Motor neuron (in vitro differentiated cells): ENCODE measurements at regions not wholly inside any gene's neighbourhood (a gene's known extent, or its start where the extent isn't known, plus 50 kb on each side); places are given as distances from the start of the nearest gene placed in this dataset.

Source experiments
- ATAC-seq, 8 experiments: fragments of 200-7000 bp; cut with Tn5 transposase; replicated peaks in 6 of 8; 2 replicates each; pipeline ENCODE4 v1.8.0; 2021; ENCODE audit warnings: mild to moderate bottlenecking in 8 of 8, moderate library complexity in 8 of 8
- H3K27ac ChIP-seq, 2 donors: fragments of 250-450 bp; sonication (Bioruptor Pico); 2 replicates each; pipeline ENCODE4 v1.9.0; 2021; ENCODE audit warnings: antibody characterized with exemption in 2 of 2, mild to moderate bottlenecking in 2 of 2, moderate library complexity in 1 of 2
- H3K4me1 ChIP-seq, 2 donors: fragments of 250-450 bp; sonication (Bioruptor Pico); replicated peaks in 1 of 2; 2 replicates each; pipeline ENCODE4 v1.6.1; 2021; ENCODE audit warnings: antibody characterized with exemption in 2 of 2, mild to moderate bottlenecking in 2 of 2, moderate library complexity in 1 of 2
- H3K4me3 ChIP-seq, 5 donors: fragments of 250-450 bp; sonication (Bioruptor Pico); 2 replicates each; pipeline ENCODE4 v1.9.0; 2021; ENCODE audit warnings: antibody characterized with exemption in 5 of 5, mild to moderate bottlenecking in 5 of 5, moderate library complexity in 4 of 5
- WGBS, 10 experiments: fragments of 450-650 bp; shearing (Covaris generic); methylation state at CpG; one replicate each; pipeline ENCODE4 v1.0.0; 2022; 5-methylcytosine and 5-hydroxymethylcytosine counted together
- in situ Hi-C, 9 experiments: fragments of 400-800 bp; cut with MboI; loops; one replicate each; pipeline ENCODE4 v1.15.0; 2021; ENCODE audit warnings: low sequenced_read_pairs in 9 of 9, low pct_unique_long_range_greater_than_20kb in 2 of 9; ENCODE audit not compliant: unreplicated experiment in 9 of 9

- H3K4me1 ChIP-seq: peaks cover 3 to 8% of the 10 kb centered on the region in 2 donors
- peak in 5 of 8 experiments; percentile 50 to 85 (median 68) for ATAC-seq
- H3K4me3 ChIP-seq: no peak overlapping the region
- in situ Hi-C loops: no loop called here
- H3K27ac ChIP-seq: no peak overlapping the region
- 22 to 84% (median 56%) methylated on average over 3 to 4 of the region's 4 CpGs for WGBS, 10 experiments
These were observed 1004.9 kb upstream of the NCAM2 start for GRCh38 chr21:19993268-19993667.

- Histone ChIP-seq H3K4me3 (no peak overlapping the region), H3K27ac (no peak overlapping the region), H3K4me1 (peaks cover 3 to 8% of the 10 kb centered on the region in 2 donors)
- in situ Hi-C loops: no loop called here
- WGBS, 10 experiments: 17 to 100% (median 69%) methylated on average over 1 to 6 of the region's 7 CpGs; no CpG with 5 or more reads in 2 of the 10 experiments
- no peak for ATAC-seq
These were observed 1003.0 kb upstream of the NCAM2 start for GRCh38 chr21:19995253-19995652.

GRCh38 chr21:19998453-19998852, 999.8 kb upstream of the NCAM2 start:
- Histone ChIP-seq H3K4me3 (no peak overlapping the region), H3K27ac (no peak overlapping the region), H3K4me1 (peaks cover 0 to 1% of the 10 kb centered on the region in 2 donors)
- in situ Hi-C loops: no loop called here
- WGBS, 10 experiments: 24 to 100% (median 100%) methylated on average over 1 to 4 of the region's 5 CpGs; no CpG with 5 or more reads in 6 of the 10 experiments
- no peak for ATAC-seq

GRCh38 chr21:19999369-20000272, 998.6 kb upstream of the NCAM2 start:
- ATAC-seq: no peak
- in situ Hi-C loops: no loop called here
- H3K4me1 ChIP-seq: peaks cover 4 to 7% of the 10 kb centered on the region in 2 donors
- H3K27ac ChIP-seq: no peak overlapping the region
- H3K4me3 ChIP-seq: no peak overlapping the region
- WGBS, 10 experiments: 40 to 100% (median 77%) methylated on average over 1 to 16 of the region's 23 CpGs

- in situ Hi-C loops: no loop called here
- WGBS, 10 experiments: 0 to 69% (median 42%) methylated on average over 1 to 3 of the region's 3 CpGs; no CpG with 5 or more reads in 1 of the 10 experiments
- Histone ChIP-seq H3K4me3 (no peak overlapping the region), H3K27ac (no peak overlapping the region), H3K4me1 (peaks cover 4 to 9% of the 10 kb centered on the region in 2 donors)
- peak in 5 of 8 experiments; percentile 63 to 78 (median 76) for ATAC-seq
These were observed 993.8 kb upstream of the NCAM2 start for GRCh38 chr21:20004367-20004766.

GRCh38 chr21:20010691-20011200, 987.5 kb upstream of the NCAM2 start:
- WGBS, 10 experiments: 0 to 100% (median 60%) methylated on average over 1 to 4 of the region's 4 CpGs; no CpG with 5 or more reads in 2 of the 10 experiments

GRCh38 chr21:20013851-20014250, 984.4 kb upstream of the NCAM2 start:
- H3K4me3 ChIP-seq: no peak overlapping the region
- WGBS, 10 experiments: 0 to 100% (median 36%) methylated on average over 1 of the region's 1 CpG; no CpG with 5 or more reads in 2 of the 10 experiments
- peaks cover 3 to 17% of the 10 kb centered on the region in 2 donors for H3K4me1 ChIP-seq
- in situ Hi-C loops: no loop called here
- ATAC-seq: peak in 2 of 8 experiments; percentile 35 to 44
- H3K27ac ChIP-seq: no peak overlapping the region

More at GRCh38 chr21:20010691-20011200, 987.5 kb upstream of the NCAM2 start:
- in situ Hi-C loops: no loop called here
- peaks cover 0 to 6% of the 10 kb centered on the region in 2 donors for H3K4me1 ChIP-seq
- no peak overlapping the region for H3K4me3 ChIP-seq
- no peak overlapping the region for H3K27ac ChIP-seq
- ATAC-seq: no peak

GRCh38 chr21:20016435-20017005, 981.7 kb upstream of the NCAM2 start:
- 10 to 57% (median 29%) methylated on average over 4 to 8 of the region's 8 CpGs for WGBS, 10 experiments
- peak in 5 of 8 experiments; percentile 61 to 97 (median 93) for ATAC-seq
- no peak overlapping the region for H3K27ac ChIP-seq
- no peak overlapping the region for H3K4me3 ChIP-seq
- in situ Hi-C loops: no loop called here
- peaks cover 3 to 17% of the 10 kb centered on the region in 2 donors for H3K4me1 ChIP-seq

- 4 to 91% (median 75%) methylated on average over 2 to 6 of the region's 6 CpGs for WGBS, 10 experiments
These were observed 978.2 kb upstream of the NCAM2 start for GRCh38 chr21:20020026-20020425.

GRCh38 chr21:20023193-20023592, 975.0 kb upstream of the NCAM2 start:
- Histone ChIP-seq H3K4me3 (no peak overlapping the region), H3K27ac (no peak overlapping the region), H3K4me1 (no peaks in the 10 kb centered on the region)
- WGBS, 10 experiments: 0 to 100% (median 88%) methylated on average over 1 to 2 of the region's 2 CpGs; no CpG with 5 or more reads in 1 of the 10 experiments
- ATAC-seq: no peak
- in situ Hi-C loops: no loop called here

More at GRCh38 chr21:20020026-20020425, 978.2 kb upstream of the NCAM2 start:
- Histone ChIP-seq H3K27ac (no peak overlapping the region), H3K4me3 (no peak overlapping the region), H3K4me1 (peaks cover 3 to 17% of the 10 kb centered on the region in 2 donors)
- in situ Hi-C loops: no loop called here
- peak in 3 of 8 experiments; percentile 30 to 38 (median 36) for ATAC-seq

- WGBS, 10 experiments: 12 to 100% (median 88%) methylated on average over 1 to 7 of the region's 7 CpGs
- ATAC-seq: no peak
- in situ Hi-C loops: no loop called here
These were observed 973.5 kb upstream of the NCAM2 start for GRCh38 chr21:20024741-20025140.

GRCh38 chr21:20026543-20026942, 971.7 kb upstream of the NCAM2 start:
- 64 to 100% (median 95%) methylated on average over 2 of the region's 2 CpGs; no CpG with 5 or more reads in 3 of the 10 experiments for WGBS, 10 experiments
- H3K4me3 ChIP-seq: no peak overlapping the region
- ATAC-seq: peak in 2 of 8 experiments; percentile 19 to 79
- in situ Hi-C loops: no loop called here
- no peaks in the 10 kb centered on the region for H3K4me1 ChIP-seq
- no peak overlapping the region for H3K27ac ChIP-seq

More at GRCh38 chr21:20024741-20025140, 973.5 kb upstream of the NCAM2 start:
- Histone ChIP-seq H3K4me1 (no peaks in the 10 kb centered on the region), H3K27ac (no peak overlapping the region), H3K4me3 (no peak overlapping the region)

- no peak for ATAC-seq
- H3K4me1 ChIP-seq: no peaks in the 10 kb centered on the region
- 17 to 100% (median 100%) methylated on average over 1 to 3 of the region's 4 CpGs; no CpG with 5 or more reads in 5 of the 10 experiments for WGBS, 10 experiments
- in situ Hi-C loops: no loop called here
- H3K4me3 ChIP-seq: no peak overlapping the region
- H3K27ac ChIP-seq: no peak overlapping the region
These were observed 967.8 kb upstream of the NCAM2 start for GRCh38 chr21:20030390-20030789.
